Lung microvascular endothelial cell (primary cell): ENCODE measurements at regions not wholly inside any gene's neighbourhood (a gene's known extent, or its start where the extent isn't known, plus 50 kb on each side); places are given as distances from the start of the nearest gene placed in this dataset.
A peak's percentile ranks its signal among the peaks of the same experiment; 100 is the strongest.

Experiments used
- DNase-seq, 2 donors: peaks; one replicate each; pipeline versions ENCODE4 v3.0.0 to v3.0.0-alpha.2; 2010; ENCODE audit warnings: low read depth in 2 of 2

DNA sequence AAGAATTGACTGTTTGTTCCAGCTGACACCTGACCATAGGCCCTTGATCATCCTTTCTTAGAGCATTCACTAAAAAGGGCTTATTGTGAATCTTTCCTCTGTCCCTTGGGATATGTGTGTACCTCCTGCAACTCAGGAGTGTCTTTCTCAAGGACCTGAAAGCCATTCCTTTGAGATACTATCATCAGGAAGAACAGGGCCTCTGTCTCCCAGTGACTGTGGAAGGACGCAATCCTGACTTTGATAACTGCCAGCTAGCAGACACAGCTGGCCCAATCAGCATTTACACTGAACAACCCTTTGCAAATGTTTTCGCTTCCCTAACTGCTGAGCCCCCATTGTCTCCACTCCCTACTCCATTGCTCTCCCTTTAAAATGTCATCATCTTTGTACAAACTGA, 144.4 kb downstream of the RMI1 start:
- DNase-seq: no peak

GRCh38 chr9:84129529-84129928, 148.9 kb downstream of the RMI1 start:
- no peak for DNase-seq

DNA sequence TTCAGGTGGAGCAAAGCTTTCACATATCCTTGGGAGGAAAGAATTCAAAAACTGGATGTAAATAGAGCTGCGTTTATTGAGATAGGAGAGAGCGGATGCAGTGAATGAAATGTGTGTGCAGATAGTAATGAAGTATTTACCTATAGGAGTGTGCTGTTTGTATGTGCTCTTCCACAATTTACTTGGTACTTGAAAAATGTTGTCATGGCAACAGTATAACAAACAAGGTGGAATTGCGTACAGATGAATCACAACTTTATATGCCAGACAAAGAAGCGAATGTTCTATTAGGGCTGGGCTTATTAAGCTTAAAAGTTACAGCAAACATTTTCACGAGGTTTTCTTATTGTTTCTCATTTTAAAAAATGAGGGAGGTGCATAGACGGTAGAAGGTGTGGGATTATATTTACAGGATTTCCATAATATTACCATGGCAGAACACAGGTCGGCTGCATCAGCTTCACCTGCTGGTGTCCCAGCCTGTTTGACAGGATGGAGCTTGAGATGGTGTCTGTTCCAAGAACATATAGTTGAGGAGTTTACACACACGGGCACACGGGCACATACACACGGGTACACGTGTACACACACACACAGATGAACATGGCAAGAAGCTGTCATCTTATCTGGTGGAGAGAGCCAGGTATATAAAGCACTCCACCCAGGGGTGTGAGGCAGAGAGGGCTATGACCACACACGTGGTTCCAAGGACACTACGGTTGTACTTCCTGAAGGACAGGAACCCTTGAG, 155.7 kb downstream of the RMI1 start:
- DNase-seq: peak; percentile 27 to 34

DNA sequence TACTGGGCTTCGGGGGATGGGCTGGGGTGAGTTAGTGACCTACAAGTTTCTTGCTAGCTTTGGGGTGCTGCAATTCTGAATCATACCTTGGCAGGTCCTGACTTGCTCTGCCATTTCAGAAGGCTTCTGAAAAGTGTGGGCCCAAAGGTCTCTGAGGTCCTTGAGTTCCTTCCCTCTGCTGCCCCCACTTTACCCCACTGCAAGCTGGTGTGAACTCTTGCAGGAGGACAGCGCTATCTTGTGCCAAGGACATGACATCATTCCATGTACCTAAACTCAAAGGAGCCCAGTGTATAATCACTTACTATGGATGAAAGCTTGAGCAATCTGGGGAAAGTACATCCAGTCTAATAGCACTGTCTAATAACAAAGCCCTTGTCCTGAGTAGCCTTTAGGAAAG, 157.4 kb downstream of the RMI1 start:
- DNase-seq: no peak

- no peak for DNase-seq
Observed at GRCh38 chr9:84138541-84138940, 157.9 kb downstream of the RMI1 start.

DNA sequence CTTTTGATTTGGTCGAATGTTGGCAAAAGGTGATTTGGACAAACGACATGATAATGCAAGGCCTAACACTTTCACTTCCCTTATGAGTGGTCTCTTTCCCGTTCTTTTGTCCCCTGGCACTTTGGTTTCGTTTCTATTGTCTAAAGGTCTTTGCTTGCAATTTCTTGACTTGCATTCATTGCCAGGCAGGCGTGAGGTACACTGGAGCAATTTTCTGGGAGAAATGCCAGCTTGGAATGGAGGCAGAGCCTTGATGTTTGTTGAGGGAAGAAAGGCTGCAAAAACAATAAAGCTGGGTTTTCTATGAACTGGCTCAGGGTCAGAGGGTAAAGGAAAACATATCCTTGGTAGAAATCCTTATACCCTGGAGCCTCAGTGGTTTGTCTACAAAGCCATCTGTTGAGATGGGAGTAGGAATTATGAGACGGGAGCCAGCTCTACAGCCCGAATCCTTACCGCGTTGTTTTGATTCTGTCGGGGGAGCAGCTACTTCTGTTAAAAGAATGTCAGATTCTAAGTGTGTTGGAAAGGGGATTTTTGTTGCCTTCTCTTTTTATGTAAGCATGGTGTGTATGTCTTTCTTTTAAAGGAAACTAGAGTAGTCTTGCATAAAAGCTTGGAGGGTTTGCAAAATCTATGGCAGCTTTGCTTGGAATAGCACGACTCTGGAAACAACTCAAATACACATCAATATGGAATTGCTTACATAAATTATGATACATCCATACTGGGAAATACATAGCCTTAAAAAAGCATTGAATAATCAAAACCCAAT, 158.9 kb downstream of the RMI1 start:
- DNase-seq: peak; percentile 58 to 87

DNA sequence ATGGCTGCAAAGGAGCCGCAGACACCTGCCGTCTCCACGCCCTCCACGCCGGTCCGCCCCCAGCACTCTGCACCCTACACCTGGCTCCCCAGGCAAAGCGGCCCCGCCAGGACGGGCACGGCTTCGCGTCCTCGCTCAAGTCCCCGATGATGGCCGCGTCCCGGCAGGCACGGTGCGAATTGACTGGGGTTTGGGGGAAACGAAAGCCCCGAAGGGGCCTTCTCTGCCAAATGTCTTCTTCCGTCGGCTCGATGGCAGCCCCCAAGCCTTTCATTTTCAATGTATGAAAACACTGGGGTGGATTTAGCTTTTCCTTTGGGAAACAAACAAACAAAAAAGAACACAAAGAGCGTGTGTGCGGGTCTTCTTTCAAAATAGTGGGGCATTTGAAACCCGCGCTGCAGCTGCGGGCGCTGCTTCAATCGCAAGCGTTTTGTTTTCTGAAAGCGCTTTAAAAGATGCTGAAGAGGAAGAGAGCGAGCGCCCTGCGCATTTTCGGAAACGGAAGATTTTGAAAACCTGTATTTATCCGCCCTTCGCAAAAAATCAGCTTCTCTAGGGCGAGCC, 160.0 kb downstream of the RMI1 start:
- DNase-seq: peak in 1 of 2 donors; percentile 31

GRCh38 chr9:84141741-84142370, 161.3 kb downstream of the RMI1 start:
- DNase-seq: no peak

DNA sequence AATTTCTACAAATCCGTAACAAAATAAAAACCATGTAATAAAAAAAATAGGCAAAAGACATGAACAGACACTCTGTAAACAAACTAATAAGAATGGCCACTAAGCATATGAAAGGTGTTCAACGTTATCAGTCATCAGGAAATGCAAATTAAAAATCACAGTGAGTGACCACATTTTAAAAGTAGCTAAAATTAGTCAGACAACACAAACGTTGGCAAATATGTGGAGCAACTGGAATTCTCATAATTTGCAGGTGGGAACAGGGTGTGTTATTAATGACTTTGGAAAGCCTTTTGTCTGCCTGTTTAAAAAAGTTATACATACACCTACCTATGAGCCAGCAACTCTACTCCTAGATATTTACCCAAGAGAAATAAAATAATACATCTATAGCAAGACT, 164.4 kb downstream of the RMI1 start:
- no peak for DNase-seq

DNA sequence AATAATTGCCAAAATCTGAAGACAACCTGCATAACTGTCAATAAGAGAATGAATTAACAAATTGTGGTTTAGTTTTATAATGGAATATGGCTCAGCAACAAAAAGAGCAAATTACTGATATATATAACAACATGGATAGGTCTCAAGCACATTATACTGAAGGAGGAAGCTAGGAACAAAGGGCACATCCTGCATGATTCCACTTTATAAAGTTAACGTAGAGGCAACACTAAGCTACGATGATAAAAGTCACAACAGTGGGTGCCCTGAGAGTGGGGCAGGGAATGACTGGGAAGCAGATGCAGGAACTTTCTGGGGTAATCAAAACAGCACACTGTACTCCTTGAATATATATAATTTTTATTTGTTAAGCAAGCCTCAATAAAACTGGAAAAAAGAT, 165.2 kb downstream of the RMI1 start:
- peak; percentile 42 to 55 for DNase-seq

DNA sequence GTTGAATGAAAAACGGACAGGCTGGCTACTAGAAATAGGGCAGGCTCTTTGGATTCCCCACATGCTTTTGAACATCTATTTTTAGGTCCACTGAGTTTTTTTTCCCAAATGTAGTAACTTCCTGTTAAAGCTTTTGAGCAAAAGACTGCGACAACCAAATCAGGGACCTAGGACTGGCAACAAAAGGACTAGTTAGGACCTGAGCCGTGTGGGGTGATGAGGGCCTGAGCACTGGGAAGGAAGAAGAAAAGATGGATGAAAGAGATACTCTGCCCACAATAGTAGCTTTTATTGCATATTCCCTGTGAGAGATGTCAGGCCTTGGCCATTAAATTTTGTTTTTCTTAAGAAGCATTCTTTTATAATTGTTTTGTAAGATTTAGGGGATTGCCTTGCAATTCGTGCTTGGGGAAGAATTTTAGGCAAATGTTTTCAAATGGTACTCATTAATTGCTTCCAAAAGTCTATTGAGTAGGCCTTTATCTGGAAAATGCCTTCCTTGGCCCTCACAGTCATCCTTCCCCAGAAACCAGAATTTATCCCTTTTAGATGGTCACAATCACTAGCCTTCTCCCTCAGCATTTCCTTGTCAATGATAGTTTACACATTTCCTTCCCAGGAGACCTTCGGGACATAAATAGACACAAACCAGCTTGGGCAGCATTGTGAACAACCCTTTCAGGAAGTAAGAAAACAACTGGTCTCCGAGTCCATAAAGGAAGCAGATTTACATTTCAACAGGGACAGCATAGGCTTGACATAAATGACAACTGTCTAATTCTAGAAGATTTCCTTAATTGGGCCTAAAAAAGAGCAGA, 166.5 kb downstream of the RMI1 start:
- peak in 1 of 2 donors; percentile 53 for DNase-seq

DNA sequence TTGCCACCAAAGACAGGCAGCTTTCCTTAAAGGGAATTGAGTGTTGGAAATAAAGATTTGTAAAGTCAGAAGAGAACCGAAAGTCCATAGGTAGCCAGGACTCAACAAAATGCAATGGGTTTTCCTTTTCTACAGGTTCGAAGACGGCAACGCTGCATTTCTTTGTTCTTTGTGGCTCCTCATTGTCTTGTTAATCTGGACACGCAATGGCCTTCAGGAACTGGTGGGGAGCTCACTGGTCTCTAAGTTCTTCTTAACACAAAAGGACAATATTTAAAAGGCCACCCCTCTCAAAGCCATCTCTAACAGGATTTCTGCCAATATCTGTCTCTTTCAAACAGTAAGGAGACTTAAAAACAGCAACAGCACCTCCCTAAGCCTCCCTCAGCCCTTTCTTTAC, 170.6 kb downstream of the RMI1 start:
- no peak for DNase-seq

DNA sequence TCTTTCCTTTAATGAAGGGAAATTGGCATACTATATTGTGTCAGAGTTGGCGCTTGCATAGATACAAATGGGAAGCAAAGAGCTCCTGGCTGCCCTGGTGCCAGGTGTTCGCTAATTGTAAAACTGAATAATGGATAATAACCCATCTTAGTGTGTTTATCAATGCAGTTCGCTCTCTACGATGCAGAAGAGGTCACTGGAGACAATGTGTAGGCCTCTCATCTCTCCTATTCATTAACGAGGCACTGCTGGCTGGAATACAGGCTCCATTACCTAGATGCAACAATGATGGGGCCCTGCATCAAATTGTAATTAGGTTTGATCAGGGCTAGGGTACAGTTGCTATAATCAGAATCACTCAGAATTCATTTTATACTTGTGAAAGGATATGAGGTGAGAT, 171.0 kb downstream of the RMI1 start:
- no peak for DNase-seq

- peak; percentile 77 for DNase-seq
Observed at GRCh38 chr9:84152204-84152603, 171.6 kb downstream of the RMI1 start.

DNA sequence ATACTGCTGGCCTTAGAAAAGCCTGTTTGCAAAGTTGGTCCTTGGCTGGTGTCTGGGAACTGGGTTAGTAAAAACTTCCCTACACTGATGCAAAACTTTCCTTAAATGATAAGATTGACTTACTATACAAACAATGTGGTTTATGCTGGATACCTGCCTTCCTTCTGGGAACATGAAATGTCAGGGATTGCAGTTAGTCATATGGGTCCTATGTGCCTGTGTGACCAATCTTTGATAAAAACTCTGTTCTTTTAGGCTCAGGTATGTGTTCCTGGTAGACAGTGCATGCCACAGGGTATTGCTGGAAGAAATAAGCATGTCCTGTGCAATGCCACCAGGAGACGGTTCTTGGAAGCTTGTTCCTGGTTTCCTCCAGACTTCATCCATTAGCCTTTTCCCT, 173.3 kb downstream of the RMI1 start:
- DNase-seq: no peak

- DNase-seq: no peak
Observed at GRCh38 chr9:84154320-84154719, 173.7 kb downstream of the RMI1 start.

- DNase-seq: no peak
Observed at GRCh38 chr9:84163052-84163650, 177.4 kb downstream of the SLC28A3 start.

DNA sequence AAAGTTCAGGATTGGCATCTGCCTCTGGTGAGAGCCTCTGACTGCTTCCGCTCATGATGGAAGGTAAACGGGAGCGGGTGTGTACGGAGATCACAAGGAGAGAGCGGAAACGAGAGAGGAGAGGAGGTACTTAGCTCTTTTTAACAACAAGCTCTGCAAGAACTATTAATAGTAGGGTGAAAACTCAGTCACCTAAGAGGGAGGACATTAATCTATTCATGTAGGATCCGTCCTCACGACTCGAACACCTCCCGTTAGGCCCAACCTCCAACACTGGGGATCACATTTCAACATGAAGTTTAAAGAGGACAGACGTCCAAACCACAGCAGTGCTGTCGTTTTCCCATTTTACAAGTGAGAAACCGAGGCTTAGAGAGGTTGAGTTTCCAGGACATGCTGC, 173.7 kb downstream of the SLC28A3 start:
- DNase-seq: no peak

DNA sequence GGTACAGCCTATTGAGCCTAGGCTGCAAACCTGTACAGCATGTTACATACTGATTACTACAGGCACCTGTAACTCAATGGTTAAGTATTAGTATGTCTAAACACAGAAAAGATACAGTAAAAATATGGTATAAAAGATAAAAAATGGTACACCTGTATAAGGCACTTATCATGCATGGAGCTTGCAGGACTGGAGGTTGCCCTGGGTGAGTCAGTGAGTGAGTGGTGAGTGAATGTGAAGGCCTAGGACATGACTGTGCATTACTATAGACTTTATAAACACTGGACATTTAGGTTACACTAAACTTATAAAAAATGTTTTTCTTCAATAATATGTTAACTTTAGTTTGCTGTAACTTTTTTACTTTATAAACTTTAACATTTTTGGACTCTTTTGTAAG, 171.3 kb downstream of the SLC28A3 start:
- DNase-seq: peak in 1 of 2 donors; percentile 46

GRCh38 chr9:84170521-84171141, 169.9 kb downstream of the SLC28A3 start:
- DNase-seq: peak; percentile 81 to 88
